Stimulated activated CD4-positive, alpha-beta T cell treated with anti-CD3 and anti-CD28 coated beads, Interleukin-12 subunit alpha, Interleukin-12 subunit beta, amount 100 ng/mL, for 48 hours (primary cell): ENCODE measurements at regions not wholly inside any gene's neighbourhood (a gene's known extent, or its start where the extent isn't known, plus 50 kb on each side); places are given as distances from the start of the nearest gene placed in this dataset.

Experiments used
- DNase-seq, 3 donors: peaks; one replicate each; pipeline ENCODE4 v3.0.0-alpha.2; 2020; ENCODE audit warnings: low read depth in 2 of 3, low spot score in 1 of 3

- DNase-seq = no peak
Measured at GRCh38 chr12:125267114-125267513, 201.9 kb downstream of the AACS start.

GRCh38 chr12:125269276-125269675 is 204.0 kb downstream of the AACS start:
- DNase-seq = no peak

DNA sequence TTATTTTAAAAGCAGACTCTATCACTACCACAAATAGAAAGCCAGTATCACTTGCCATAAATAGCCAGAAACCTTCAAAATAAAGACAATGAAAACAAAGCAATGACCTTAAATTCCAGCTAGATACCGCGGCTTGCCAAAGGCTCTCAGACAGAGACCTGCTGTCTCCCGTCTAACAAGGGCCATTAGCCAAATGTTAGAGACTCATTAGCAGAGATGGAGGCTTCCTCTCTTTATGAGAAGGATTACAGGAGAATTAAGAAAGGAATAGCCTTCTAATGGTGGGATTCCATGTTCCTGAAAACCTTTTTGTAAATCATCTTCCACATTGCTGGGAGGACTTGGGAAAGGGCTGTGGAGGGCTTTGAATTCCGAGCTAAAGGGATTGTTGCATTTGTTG is 206.7 kb downstream of the AACS start:
- no peak for DNase-seq

DNA sequence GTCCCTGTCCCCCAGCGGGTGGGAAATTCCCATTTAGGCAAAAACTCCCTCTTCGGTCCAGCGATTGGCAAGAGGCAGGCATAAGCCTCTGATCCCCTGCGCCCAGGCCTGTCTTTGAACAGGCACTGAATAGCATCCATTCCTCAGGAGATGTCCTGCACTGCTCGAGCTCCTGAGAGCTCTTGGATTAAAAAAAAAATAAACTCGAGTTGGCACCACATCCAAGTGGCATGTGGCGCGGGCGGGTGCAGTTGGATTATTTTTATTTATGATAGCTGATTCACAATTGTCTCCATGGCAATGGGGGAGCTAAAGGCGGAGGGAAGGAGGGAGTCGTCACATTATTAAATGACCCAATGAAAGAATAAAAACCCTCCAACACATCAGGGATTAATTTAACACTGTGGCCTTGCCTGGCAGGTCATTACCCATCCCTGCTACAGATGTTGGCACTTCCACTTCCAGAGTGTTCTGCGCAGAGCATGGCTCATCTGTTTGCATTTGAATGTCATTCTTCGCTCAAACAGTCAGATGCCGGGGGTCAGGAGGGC is 207.2 kb downstream of the AACS start:
- DNase-seq = no peak

- no peak for DNase-seq
Measured at GRCh38 chr12:125276567-125276966, 211.3 kb downstream of the AACS start.

- no peak for DNase-seq
Measured at GRCh38 chr12:125280482-125281377, 215.5 kb downstream of the AACS start.

DNA sequence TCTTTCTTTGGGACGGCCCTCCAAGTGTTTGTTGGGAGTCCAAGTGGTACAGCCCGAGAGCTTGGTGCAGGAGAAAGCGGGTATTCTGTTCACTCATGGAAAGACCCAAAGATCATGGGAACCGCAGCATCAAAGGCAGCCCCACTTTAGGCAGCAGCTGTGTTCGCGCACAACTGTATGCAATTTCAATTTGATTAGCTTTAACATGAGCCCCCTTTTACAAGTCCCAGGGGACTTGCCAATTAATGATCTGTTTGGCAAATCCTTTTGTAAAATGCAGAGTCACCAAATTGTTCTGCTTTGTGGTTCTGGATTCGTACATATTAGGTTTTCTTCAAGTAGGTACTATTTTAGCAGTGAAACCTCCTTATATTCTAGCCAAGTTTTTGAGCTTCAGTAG is 217.7 kb downstream of the AACS start:
- DNase-seq = no peak

GRCh38 chr12:125283521-125283920 is 218.3 kb downstream of the AACS start:
- DNase-seq = no peak

- DNase-seq = no peak
Measured at GRCh38 chr12:125284087-125284486, 218.9 kb downstream of the AACS start.

DNA sequence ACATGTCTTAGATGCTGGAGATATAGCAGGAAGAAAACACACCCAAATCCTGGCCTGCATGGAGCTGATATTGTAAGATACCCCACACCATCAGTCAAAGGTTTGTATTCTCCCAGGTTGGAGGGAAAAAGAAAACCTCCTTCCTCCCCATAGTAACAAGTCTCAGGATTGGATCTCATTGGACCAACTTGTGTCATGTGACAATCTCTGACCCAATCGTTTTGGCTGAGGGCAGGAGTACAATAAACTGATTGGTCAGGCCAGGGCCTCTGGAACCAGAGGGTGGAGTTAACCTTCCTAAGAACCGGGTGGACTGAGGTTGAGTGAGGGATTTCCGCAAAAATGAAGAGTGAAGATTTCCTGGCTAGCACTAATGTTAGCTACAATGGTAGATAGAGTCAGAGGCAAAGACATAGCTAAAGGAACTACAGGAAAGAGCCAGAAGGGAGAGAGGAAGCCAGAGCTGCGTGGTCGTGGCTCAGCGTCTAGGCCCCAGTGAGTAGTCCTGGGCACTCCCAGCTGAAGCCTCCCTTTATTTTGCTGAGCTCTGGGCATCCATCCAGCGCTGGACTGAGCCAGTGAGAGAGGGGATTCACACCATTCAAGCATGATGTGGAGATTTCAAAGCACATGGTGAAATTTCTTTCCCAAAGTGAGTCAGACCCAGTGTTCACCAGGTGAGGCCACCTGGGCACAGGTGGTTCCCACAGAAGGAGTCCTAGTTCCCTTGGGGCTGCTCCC is 219.9 kb downstream of the AACS start:
- DNase-seq = no peak

GRCh38 chr12:125286005-125286727 is 220.9 kb downstream of the AACS start:
- DNase-seq = no peak

- no peak for DNase-seq
Measured at GRCh38 chr12:125287155-125287847, 222.1 kb downstream of the AACS start.

DNA sequence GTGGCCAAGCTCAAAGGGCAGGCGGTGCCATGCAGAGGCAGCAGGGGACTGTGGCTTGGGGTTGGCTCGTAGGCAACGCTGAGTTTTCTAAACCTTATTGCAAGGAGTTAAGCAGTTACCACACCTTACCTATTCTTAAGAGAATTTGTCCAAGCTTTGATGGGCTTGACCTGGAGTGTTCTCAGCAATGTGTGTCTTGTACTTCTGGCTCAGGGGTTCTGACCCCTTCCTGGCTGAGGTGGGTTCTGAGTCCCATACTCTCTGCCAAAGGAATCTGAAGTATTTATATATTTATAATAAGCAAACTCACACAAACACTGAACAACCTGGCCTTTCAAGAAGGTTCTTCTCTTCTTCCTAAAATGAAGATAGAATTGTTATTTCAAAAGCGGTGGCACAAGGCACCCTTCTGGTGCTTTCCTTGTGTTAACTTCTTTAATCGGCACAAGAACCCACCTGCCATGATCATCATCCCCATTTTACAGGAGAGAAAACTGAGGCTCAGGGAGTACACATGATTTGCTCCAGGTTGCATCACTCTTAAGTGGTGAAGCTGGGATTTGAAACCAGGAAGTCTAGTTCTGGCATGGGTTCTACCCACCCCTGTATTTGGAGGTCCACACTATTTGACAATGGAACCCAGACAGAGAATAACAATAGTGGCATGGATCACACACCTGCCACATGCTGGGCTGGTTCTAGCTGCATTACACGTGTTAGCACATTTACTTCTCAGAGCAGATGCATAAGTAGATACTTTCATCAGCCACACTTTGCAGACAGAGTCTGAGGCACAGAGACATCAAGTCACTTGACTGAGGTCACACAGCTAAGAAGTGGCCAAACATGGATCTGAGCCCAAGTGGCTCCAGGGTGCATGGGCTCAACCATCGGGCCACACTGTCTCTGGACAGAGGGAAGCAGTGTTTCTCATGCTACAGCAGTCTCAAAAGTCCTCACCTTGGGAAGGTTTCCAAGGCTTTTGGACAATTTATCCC is 224.0 kb downstream of the AACS start:
- DNase-seq = no peak

- DNase-seq = no peak
Measured at GRCh38 chr12:125289970-125290369, 224.7 kb downstream of the AACS start.

DNA sequence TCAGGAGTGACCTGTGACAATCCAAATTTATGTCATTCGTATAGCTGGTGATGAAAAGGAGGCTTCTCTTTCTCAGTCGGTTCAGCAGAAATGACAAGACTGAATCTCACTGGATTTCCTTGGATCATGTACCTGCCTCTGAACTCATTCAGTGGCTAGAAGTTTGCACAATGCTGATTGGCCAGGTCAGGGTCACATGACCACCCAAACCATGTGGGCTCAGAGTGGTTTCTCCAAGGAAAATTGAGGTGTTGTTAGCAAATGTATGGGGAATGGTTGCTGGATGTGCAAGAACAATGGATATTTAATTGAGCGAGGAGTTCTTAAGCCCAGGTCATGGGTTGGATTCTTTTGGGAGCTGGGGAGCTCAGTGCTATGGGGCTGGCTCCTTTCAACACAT is 227.5 kb downstream of the AACS start:
- no peak for DNase-seq

- no peak for DNase-seq
Measured at GRCh38 chr12:125295550-125295949, 230.3 kb downstream of the AACS start.

- DNase-seq = no peak
Measured at GRCh38 chr12:125296701-125297100, 231.5 kb downstream of the AACS start.

- DNase-seq = no peak
Measured at GRCh38 chr12:125299840-125300239, 234.6 kb downstream of the AACS start.

- DNase-seq = no peak
Measured at GRCh38 chr12:125300249-125300648, 235.0 kb downstream of the AACS start.

GRCh38 chr12:125303337-125303736 is 238.1 kb downstream of the AACS start:
- DNase-seq = no peak
